DMS79 (cell line): ENCODE measurements at regions not wholly inside any gene's neighbourhood (a gene's known extent, or its start where the extent isn't known, plus 50 kb on each side); places are given as distances from the start of the nearest gene placed in this dataset.

ENCODE experiments used
- DNase-seq: peaks from one replicate; lab custom pipeline; 2025; lab: John Stamatoyannopoulos, UW

DNA sequence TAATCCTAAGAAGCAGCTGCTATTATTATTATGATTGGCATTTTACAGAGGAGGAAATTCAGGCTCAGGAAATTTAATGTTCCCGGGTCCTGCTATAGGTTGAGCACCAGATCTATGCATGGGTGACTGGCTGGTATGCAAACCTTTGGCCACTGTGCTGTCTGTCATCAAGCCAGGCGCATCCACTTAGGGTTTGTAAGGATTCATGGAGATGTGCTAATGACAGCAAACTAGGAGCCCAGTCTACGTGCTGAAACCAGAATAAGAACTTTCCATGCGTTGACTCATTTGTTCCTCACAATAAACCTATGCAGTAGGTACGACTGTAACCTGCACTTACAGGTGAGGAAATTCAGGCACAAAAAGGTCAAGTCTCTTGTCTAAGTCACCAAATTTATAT, 64.5 kb upstream of the ZMIZ1 start:
- DNase-seq, result no peak

DNA sequence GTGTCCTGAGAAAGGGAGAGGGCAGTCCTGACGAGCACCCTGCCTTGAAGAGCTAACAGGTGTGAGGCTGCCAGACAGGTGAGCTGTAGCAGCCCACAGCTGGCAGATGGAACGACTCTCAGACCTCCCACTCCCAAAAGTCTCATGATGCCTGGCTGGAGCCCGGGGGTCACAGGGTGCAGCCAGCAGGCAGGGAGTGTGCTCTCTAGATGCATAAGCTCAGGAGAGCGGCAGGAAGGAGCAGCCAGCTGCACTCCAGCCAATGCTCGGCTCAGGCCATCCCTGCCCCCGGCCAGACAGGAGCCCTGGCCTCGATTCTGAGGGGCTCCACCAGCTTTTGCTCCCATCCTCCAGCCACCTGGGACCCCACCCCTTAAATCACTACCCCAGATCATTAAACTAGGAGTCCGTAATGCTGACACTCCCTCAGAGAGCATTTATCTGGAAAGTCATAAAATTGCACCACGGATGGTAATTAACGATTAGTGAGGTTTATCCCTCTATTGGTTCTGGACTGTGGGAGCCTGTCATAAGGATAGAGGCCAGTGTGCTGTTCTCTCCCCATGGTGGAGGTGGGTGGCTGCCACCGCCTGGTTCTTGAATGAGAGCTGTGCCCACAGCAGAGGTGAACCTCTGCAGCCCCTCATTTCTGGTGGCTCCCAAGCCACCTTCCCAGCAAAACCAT, 63.5 kb upstream of the ZMIZ1 start:
- DNase-seq, result no peak

- DNase-seq, result no peak
These were observed 61.7 kb upstream of the ZMIZ1 start for GRCh38 chr10:79007018-79007417.

GRCh38 chr10:79007421-79008319, 61.1 kb upstream of the ZMIZ1 start:
- no peak for DNase-seq

- DNase-seq, result no peak
These were observed 59.6 kb upstream of the ZMIZ1 start for GRCh38 chr10:79009145-79009544.

DNA sequence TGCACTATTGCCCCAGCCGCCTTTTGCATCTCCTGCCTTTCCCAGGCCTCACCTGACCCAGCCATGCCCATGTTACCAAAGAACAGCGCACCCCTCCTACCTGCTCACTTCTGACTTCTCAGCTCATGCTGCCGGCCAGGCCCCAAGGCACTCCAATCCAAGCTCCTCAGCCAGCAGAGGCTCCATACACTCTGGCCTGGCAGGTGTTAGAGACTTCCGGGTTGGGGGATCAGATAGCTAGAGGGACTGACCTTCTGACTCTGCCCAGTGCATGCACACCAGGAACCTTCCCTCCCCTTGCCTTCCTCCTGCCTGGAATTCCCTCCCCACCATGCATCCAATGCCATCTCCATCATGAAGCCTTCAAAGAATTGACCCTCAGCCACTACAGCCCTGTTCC, 56.2 kb upstream of the ZMIZ1 start:
- no peak for DNase-seq

DNA sequence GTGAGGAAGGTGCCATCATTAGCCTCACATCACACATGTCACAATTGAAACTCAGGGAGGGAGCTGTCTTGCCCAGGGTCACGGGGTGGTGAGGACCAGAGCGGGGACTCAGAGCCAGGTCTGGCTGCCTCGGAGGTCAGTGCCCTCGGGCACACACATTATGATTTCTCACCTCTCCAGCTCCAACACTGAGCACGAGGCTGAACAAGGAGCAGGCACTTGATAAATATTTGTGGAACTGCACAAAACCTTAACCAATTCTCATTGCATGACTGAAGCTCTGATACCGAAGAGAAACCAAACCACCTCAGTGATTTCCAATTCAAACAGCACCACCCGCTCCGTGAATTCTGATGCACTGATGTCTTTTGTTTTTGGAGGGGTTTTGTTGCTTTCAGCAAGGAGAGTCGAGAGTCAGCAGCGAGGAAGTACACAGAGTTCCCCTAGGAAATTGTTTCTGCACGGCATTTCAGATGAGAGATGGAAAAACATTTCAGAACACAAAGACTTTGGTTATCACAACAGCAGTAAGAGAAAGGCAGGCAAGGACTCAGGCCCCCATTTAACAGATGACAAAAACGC, 55.3 kb upstream of the ZMIZ1 start:
- no peak for DNase-seq

GRCh38 chr10:79014796-79015195, 54.0 kb upstream of the ZMIZ1 start:
- no peak for DNase-seq

DNA sequence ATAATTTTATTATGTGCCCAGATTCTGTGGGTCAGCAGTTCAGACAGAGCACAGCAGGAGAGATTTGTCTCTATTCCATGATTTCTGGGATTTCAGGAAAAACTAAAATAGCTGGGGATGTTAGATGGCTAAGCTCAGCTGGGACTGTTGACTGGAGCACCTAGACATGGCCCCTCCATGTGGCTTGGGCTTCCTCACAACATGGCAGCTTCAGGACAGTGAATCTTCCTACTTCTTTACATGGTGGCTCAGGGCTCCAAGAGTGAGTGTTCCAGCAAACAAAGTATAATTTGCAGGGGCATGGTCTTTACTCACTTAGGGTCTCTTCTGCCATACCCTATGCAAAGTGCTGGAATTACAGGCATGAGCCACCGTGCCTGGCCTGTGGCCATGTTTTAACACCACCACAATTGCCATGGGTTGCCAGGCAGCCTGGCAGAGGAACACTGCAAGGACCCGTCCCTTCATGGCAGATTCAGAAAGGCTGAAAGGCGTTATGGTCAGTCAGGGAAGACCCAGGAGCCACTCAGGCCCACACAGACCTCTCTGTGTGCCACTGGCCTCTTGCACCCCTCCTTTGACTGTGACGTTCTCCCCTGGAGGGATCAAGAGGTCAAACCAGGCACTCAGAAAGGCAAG, 50.8 kb upstream of the ZMIZ1 start:
- DNase-seq, result no peak

DNA sequence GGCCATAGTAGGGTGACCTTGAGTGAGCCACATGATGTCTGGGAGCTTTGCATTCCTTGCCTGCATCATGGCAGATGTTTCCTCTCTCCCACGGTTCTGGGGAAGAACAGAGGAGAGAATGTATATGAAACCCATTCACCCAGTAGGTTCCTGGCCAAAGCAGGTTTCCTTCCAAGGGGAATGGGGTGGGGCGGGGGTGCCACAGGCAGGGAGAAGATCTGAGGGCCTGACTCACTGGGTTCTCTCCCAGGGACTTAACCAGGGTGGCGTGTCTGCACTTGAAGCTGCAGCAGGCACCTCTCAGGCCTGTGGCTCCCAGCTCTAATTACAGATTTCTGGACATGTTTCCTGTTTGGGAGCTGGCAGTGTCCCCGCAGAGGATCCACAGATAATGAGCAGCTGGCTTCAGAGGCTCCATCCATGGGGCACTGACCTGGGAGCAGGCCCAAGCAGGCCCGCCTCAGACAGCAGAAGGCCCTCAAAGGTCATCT, 50.2 kb upstream of the ZMIZ1 start:
- no peak for DNase-seq
